Left lung (tissue), 4 donors: ENCODE measurements at regions not wholly inside any gene's neighbourhood (a gene's known extent, or its start where the extent isn't known, plus 50 kb on each side); places are given as distances from the start of the nearest gene placed in this dataset.
"Not testable (repeated sequence)": the region's sequence is repeated elsewhere in the genome, so short reads cannot be mapped to it uniquely, and the experiment has no call there.

Experiments used
- ATAC-seq: fragments of 200-7000 bp; cut with Tn5 transposase; one replicate; pipeline ENCODE4 v1.9.1; 2020; ENCODE audit warnings: moderate library complexity
- DNase-seq, 4 donors: peaks; one replicate each; pipeline ENCODE4 v3.0.0-alpha.2; 2013 to 2020
- H3K27ac ChIP-seq, 2 donors: fragments of 200-600 bp; sonication (generic) in 1 of 2; one replicate each; pipeline versions ENCODE4 v1.5.0 to v1.8.0; 2020 to 2021
- H3K27me3 ChIP-seq, 2 donors: fragments of 200-600 bp; sonication (generic) in 1 of 2; one replicate each; pipeline versions ENCODE4 v1.5.0 to v1.8.0; 2020 to 2021
- H3K36me3 ChIP-seq, 2 donors: fragments of 200-600 bp; sonication (generic) in 1 of 2; one replicate each; pipeline versions ENCODE4 v1.5.0 to v1.8.0; 2020 to 2021
- H3K4me1 ChIP-seq, 2 donors: fragments of 200-600 bp; one replicate each; pipeline ENCODE4 v1.8.0; 2021
- H3K4me3 ChIP-seq, 2 donors: fragments of 200-600 bp; sonication (generic) in 1 of 2; one replicate each; pipeline versions ENCODE4 v1.5.0 to v1.8.0; 2020 to 2021; ENCODE audit warnings: mild to moderate bottlenecking in 1 of 2
- H3K9me3 ChIP-seq, 2 donors: fragments of 200-600 bp; sonication (generic) in 1 of 2; one replicate each; pipeline versions ENCODE4 v1.5.0 to v1.8.0; 2020 to 2021
- intact Hi-C, 2 donors: fragments of 100-400 bp; cut with DNase I; formaldehyde crosslinking; loops; one replicate each; pipeline versions ENCODE4 v1.11.2 to v1.14.2; 2022
- TF ChIP-seq, protein P1 (sequence below), 2 donors: fragments of 200-600 bp; sonication (generic) in 1 of 2; IDR thresholded peaks; one replicate each; pipeline versions ENCODE4 v1.5.0 to v1.8.0; 2021; ENCODE audit warnings: antibody characterized with exemption in 2 of 2
- donor health status: DM: no; HTN: yes; CAD: no.
- donor health status: DM: no; HTN: no; CAD: no.

DNA sequence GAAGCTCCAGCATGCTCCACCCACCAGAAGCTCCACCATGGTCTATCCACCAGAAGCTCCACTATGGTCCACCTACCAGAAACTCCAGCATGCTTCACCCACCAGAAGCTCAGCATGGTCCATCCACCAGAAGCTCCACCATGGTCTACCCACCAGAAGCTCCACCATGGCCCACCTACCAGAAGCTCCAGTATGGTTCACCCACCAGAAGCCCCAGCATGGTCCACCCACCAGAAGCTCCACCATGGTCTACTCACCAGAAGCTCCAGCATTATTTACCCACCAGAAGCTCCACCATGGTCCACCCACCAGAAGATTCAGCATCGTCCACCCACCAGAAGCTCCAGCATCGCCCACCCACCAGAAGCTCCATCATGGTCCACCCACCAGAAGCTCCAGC is 4490.2 kb upstream of the OR11H1 start:
- H3K4me1 ChIP-seq, H3K36me3 ChIP-seq, H3K27me3 ChIP-seq, ATAC-seq, H3K27ac ChIP-seq, H3K4me3 ChIP-seq, intact Hi-C loops: not testable (repeated sequence)
- peaks cover 4 to 84% of the 10 kb centered on the region in 2 donors for H3K9me3 ChIP-seq
- DNase-seq = peak in 1 of 4 donors; percentile 67

DNA sequence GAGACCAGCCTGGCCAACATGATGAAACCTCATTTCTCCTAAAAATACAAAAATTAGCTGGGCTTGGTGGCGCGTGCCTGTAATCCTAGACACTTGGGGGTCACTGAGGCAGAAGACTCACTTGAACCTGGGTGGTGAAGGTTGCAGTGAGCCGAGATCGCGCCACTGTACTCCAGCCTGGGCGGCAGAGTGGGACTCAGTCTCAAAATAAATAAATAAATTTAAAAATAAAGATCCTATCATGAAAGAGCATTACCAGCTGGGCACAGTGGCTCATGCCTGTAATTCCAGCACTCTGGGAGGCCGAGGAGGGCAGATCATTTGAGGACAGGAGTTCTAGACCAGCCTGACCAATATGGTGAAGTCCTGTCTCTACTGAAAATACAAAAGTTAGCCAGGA is 4489.2 kb upstream of the OR11H1 start:
- H3K4me1 ChIP-seq, ATAC-seq, H3K4me3 ChIP-seq, H3K36me3 ChIP-seq, H3K27me3 ChIP-seq, H3K27ac ChIP-seq, intact Hi-C loops: not testable (repeated sequence)
- DNase-seq = peak in 1 of 4 donors; percentile 84
- H3K9me3 ChIP-seq = peaks cover 4 to 78% of the 10 kb centered on the region in 2 donors

DNA sequence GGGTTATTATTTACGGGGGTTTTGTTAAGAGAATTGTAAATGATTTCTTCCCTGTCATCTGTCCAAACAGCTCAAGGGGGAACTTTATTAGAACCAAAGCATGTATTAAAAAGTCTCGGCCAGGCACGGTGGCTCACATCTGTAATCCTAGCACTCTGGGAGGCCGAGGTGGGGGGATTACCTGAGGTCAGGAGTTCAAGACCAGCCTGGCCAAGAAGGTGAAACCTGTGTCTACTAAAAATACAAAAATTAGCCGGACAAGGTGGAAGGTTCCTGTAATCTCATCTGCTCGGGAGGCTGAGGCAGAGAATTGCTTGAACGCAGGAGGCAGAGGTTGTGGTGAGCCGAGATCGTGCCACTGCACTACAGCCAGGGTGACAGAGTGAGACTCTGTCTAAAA is 4486.6 kb upstream of the OR11H1 start:
- H3K4me3 ChIP-seq, H3K4me1 ChIP-seq, ATAC-seq, intact Hi-C loops, H3K36me3 ChIP-seq, H3K27me3 ChIP-seq, H3K27ac ChIP-seq: not testable (repeated sequence)
- DNase-seq = peak in 1 of 4 donors; percentile 81
- peaks cover 4 to 59% of the 10 kb centered on the region in 2 donors for H3K9me3 ChIP-seq

DNA sequence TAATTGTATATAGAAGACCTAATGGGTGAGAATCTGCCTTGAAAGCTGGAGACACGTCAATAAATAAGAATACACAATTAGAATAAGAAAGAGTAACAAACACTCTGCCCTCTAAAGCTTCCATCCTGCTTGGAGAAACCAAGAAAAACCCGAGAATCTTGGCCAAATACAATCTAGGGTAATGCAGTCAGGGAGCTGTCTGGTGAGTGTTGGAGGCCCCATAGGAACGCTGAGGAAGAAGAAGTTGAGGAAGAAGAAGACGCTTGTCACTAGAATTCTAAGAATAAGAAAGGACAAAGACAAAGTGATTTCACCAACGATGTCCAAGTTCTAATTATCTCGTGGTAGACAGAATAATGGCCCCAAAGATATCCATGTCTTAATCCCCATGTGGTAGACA is 4485.9 kb upstream of the OR11H1 start:
- H3K27ac ChIP-seq = no peak overlapping the region
- intact Hi-C loops = no loop called here
- TF ChIP-seq, protein P1, sequence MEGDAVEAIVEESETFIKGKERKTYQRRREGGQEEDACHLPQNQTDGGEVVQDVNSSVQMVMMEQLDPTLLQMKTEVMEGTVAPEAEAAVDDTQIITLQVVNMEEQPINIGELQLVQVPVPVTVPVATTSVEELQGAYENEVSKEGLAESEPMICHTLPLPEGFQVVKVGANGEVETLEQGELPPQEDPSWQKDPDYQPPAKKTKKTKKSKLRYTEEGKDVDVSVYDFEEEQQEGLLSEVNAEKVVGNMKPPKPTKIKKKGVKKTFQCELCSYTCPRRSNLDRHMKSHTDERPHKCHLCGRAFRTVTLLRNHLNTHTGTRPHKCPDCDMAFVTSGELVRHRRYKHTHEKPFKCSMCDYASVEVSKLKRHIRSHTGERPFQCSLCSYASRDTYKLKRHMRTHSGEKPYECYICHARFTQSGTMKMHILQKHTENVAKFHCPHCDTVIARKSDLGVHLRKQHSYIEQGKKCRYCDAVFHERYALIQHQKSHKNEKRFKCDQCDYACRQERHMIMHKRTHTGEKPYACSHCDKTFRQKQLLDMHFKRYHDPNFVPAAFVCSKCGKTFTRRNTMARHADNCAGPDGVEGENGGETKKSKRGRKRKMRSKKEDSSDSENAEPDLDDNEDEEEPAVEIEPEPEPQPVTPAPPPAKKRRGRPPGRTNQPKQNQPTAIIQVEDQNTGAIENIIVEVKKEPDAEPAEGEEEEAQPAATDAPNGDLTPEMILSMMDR (IDR thresholded peaks at IDR 0.05) = no peak
- peaks cover 4 to 56% of the 10 kb centered on the region in 2 donors for H3K9me3 ChIP-seq
- no peaks in the 10 kb centered on the region for H3K36me3 ChIP-seq
- H3K4me1 ChIP-seq = no peaks in the 10 kb centered on the region
- H3K27me3 ChIP-seq = no peaks in the 10 kb centered on the region
- ATAC-seq (no peak), DNase-seq (no peak)
- H3K4me3 ChIP-seq = no peak overlapping the region

DNA sequence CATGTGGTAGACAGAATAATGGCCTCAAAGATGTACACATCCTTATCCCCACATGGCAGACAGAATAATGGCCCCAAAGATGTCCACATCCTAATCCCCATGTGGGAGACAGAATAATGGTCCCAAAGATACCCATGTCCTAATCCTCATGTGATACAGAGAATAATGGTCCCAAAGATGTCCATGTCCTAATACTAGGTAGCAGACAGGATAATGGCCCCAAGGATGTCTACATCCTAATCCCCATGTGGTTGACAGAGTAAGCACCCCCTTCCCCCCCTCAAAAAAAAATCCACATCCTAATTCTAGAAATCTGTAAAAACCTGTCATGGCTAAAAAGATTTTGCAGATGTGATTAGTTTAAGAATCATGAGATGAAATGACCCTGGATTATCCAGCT is 4484.7 kb upstream of the OR11H1 start:
- H3K36me3 ChIP-seq, DNase-seq, H3K4me3 ChIP-seq, ATAC-seq, H3K27ac ChIP-seq, intact Hi-C loops, H3K27me3 ChIP-seq, H3K4me1 ChIP-seq: not testable (repeated sequence)
- H3K9me3 ChIP-seq = peaks cover 4 to 53% of the 10 kb centered on the region in 2 donors

DNA sequence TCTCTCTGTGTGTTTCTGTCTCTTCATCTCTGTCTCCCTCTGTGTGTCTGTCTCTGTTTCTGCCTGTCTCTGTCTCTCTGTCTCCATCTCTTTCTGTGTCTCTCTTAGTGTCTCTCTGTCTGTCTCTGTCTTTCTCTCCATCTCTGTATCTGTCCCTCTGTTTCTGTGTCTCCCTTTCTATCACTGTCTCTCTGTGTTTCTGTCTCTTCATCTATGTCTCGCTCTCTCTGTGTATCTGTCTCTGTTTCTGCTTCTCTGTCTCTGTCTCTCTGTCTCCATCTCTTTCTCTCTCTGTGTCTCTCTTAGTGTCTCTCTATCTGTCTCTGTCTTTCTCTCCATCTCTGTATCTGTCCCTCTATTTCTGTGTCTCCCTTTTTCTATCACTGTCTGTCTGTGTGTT is 4479.1 kb upstream of the OR11H1 start:
- H3K9me3 ChIP-seq = peaks cover 0 to 46% of the 10 kb centered on the region in 2 donors
- H3K27me3 ChIP-seq, H3K27ac ChIP-seq, H3K4me1 ChIP-seq, DNase-seq, intact Hi-C loops, H3K4me3 ChIP-seq, H3K36me3 ChIP-seq, ATAC-seq: not testable (repeated sequence)

DNA sequence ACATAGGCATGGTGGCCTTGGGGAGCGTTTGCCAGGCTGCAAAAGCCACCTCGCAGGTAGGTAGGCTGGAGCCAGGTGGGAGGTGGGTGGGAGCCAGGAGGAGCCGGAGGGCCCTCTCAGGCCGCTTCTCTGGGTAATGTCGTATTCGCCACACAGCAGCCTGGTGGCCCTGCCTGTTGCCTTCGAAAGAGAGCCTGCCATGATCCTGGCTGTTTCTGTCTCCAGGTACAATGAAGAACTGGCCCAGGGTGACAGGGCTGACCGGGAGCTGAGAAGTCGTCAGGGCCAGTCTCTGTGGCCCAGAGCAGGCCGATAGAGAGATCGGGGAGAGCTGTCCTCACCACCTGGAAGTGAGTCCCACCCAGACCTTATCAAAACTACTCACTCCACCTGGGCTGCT is 4477.8 kb upstream of the OR11H1 start:
- H3K4me1 ChIP-seq, ATAC-seq, H3K36me3 ChIP-seq, H3K4me3 ChIP-seq, H3K27me3 ChIP-seq, H3K27ac ChIP-seq, intact Hi-C loops, DNase-seq: not testable (repeated sequence)
- peaks cover 0 to 54% of the 10 kb centered on the region in 2 donors for H3K9me3 ChIP-seq

DNA sequence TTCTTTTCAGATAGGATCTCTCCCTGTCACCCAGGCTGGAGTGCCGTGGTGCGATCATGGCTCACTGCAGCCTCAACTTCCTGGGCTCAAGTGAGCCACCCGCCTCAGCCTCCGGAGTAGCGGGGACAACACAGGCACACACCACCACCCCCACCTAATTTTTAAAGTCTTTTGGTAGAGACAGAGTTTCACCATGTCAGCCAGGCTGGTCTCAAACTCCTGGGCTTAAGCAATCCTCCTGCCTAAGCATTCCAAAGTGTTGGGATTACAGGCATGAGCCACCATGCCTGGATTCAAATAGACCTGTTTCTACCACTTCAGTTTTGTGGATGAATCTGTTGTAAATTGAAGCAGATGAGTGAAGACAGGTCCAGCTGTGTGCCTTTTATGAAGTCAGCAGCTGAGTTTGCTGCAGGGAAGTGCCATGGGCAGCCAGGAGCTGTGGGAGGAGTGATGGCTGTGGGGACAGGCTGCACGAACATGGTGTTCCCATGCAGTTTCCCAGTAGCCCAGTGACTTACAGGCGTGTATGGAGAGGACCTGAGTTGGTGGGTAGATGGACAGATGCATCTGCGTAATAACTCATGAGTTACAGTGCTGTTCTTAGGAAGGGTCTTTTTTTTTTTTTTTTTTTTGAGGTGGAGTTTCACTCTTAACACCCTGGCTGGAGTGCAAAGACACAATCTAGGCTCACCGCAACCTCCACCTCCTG is 4476.4 kb upstream of the OR11H1 start:
- H3K36me3 ChIP-seq, H3K27ac ChIP-seq, H3K4me1 ChIP-seq, DNase-seq, H3K4me3 ChIP-seq, H3K27me3 ChIP-seq, intact Hi-C loops: not testable (repeated sequence)
- peaks cover 0 to 65% of the 10 kb centered on the region in 2 donors for H3K9me3 ChIP-seq
- ATAC-seq = peak; percentile 4

DNA sequence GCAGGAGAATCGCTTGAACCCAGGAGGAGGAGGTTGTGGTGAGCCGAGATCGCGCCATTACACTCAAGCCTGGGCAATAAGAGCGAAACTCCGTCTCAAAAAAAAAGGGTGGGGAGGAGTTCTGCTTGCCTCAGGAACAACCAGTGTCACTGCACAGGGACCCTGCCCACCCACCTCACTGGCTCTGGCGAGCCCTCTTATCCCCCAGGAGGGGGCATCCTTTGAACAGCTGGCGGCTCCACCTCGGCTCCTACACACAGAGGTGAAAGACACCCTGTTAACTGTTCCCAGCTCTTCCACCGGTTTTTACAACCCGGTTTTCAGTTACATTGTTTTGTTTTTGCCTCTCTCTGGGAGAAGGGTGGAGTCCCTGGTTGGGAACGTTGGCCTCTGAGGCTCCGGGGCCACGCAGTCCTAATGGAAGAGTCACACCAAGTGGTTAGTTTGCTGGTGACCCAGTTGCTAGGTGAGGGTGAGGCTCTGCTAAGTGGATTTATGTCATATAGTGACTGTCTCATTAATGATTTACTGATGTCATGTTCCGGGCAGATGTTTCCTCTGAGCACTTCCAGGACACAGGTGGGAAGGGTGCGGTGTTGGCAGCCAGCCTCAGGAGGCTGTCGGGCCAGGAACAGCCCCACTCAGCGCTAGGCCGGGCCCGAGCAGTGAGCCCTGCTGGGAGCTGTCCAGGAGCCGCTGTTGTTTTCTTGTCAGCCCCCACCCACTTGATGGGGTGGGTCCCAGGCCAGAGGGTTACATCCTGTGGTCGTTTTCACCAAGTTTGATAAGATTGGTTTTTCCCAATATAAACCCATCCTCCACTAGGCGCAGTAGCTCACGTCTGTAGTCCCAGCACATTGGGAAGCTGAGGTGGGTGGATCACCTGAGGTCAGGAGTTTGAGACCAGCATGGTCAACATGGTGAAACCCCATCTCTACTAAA is 4474.3 kb upstream of the OR11H1 start:
- intact Hi-C loops, ATAC-seq, H3K4me1 ChIP-seq, H3K27me3 ChIP-seq, H3K27ac ChIP-seq, H3K36me3 ChIP-seq, H3K4me3 ChIP-seq: not testable (repeated sequence)
- DNase-seq = peak in 1 of 4 donors; percentile 74
- H3K9me3 ChIP-seq = peaks cover 0 to 74% of the 10 kb centered on the region in 2 donors

DNA sequence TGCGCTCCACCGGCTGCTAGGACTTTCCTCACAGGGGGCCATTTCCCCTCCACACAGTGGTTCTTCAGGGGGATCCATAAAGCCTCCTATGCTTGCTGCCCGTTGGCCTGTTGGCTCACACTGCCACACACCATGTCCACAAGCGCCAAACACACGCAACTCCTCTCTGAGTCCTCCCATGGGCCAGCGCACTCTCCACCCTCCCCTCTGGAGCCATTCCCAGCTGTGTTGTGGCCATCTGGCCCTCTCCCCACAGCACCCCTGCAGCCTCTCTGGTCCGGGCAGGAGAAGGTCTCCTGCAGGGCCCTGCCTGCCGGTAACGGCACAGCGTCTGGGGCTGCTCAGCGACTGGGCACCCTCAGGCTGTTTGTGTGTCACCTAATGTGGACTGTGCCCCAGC is 4473.3 kb upstream of the OR11H1 start:
- H3K4me1 ChIP-seq, H3K27ac ChIP-seq, intact Hi-C loops, H3K36me3 ChIP-seq, H3K4me3 ChIP-seq, H3K27me3 ChIP-seq: not testable (repeated sequence)
- DNase-seq (peak in 1 of 4 donors; percentile 90), ATAC-seq (peak; percentile 2)
- peaks cover 0 to 72% of the 10 kb centered on the region in 2 donors for H3K9me3 ChIP-seq

DNA sequence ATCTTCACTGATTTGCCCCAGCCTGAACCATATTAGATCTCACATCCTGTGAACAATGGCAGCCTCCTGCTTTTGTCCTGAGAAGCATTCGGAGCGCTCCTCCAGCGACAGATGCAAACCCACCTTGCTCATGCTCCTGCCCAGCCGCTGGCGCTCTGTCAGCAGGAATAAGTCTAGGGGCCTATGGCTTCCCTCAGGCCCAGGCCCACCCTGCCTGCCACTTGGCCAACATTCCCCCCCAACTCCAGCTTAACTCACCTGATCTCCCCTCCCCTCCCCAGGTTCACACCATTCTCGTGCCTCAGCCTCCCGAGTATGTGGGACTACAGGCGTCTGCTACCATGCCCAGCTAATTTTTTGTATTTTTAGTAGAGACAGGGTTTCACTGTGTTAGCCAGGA is 4472.8 kb upstream of the OR11H1 start:
- DNase-seq = peak in 1 of 4 donors; percentile 89
- H3K9me3 ChIP-seq = peaks cover 0 to 73% of the 10 kb centered on the region in 2 donors
- ATAC-seq, intact Hi-C loops, H3K27me3 ChIP-seq, H3K36me3 ChIP-seq, H3K27ac ChIP-seq, H3K4me3 ChIP-seq, H3K4me1 ChIP-seq: not testable (repeated sequence)

DNA sequence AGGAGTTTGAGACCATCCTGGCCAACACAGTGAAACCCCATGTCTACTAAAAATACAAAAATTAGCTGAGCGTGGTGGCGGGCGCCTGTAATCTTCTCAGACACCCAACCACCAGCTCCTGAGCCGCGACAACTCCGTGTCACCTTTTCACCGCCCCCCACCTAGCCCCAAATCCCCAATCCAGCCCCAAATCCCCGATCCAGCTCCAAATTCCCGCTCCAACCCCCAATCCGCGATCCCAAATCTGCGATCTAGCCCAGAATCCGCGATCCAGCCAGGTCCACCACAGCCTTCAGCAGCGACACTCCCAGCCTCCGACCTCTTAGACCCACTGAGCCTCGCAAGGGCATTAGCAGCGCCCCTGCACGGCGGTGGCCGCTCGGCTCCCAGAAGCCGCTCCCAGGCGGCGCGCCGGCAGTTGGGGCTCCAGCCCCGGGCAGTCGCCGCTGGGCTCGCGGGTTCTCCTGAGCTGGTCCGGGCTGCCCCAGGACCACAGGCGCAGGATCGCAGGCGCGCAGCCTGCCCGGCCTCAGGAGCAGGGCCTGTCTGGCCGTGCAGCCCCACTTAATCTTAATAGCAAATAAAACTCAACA is 4469.9 kb upstream of the OR11H1 start:
- peak in 1 of 4 donors; percentile 82 for DNase-seq
- intact Hi-C loops, H3K4me1 ChIP-seq, H3K27me3 ChIP-seq, H3K4me3 ChIP-seq, ATAC-seq, H3K36me3 ChIP-seq, H3K27ac ChIP-seq: not testable (repeated sequence)
- peaks cover 0 to 76% of the 10 kb centered on the region in 2 donors for H3K9me3 ChIP-seq
